Fibroblast of skin of abdomen (primary cell): ENCODE measurements at regions not wholly inside any gene's neighbourhood (a gene's known extent, or its start where the extent isn't known, plus 50 kb on each side); places are given as distances from the start of the nearest gene placed in this dataset.
A peak's percentile ranks its signal among the peaks of the same experiment; 100 is the strongest.
"Not testable (repeated sequence)": the region's sequence is repeated elsewhere in the genome, so short reads cannot be mapped to it uniquely, and the experiment has no call there.

ENCODE experiments used
- DNase-seq: peaks from one replicate; pipeline ENCODE4 v3.0.0-alpha.2; 2013

GRCh38 chr4:117577686-117578311, 456.5 kb upstream of the NDST3 start:
- peak; percentile 0 for DNase-seq

GRCh38 chr4:117588771-117589170, 445.5 kb upstream of the NDST3 start:
- no peak for DNase-seq

- DNase-seq, result no peak
Observed at GRCh38 chr4:117596917-117597480, 437.3 kb upstream of the NDST3 start.

- DNase-seq, result not testable (repeated sequence)
Observed at GRCh38 chr4:117599393-117599792, 434.9 kb upstream of the NDST3 start.

- DNase-seq, result not testable (repeated sequence)
Observed at GRCh38 chr4:117600936-117601335, 433.4 kb upstream of the NDST3 start.

GRCh38 chr4:117610706-117611308, 423.5 kb upstream of the NDST3 start:
- no peak for DNase-seq

GRCh38 chr4:117621673-117622072, 412.6 kb upstream of the NDST3 start:
- DNase-seq, result no peak

GRCh38 chr4:117623326-117623725, 411.0 kb upstream of the NDST3 start:
- peak; percentile 52 for DNase-seq

- no peak for DNase-seq
Observed at GRCh38 chr4:117626664-117627063, 407.6 kb upstream of the NDST3 start.

GRCh38 chr4:117634716-117635115, 399.6 kb upstream of the NDST3 start:
- DNase-seq, result no peak

GRCh38 chr4:117637347-117637746, 396.9 kb upstream of the NDST3 start:
- DNase-seq, result no peak

GRCh38 chr4:117640836-117641235, 393.4 kb upstream of the NDST3 start:
- no peak for DNase-seq

GRCh38 chr4:117641519-117641918, 392.8 kb upstream of the NDST3 start:
- DNase-seq, result no peak

- no peak for DNase-seq
Observed at GRCh38 chr4:117654079-117654478, 380.2 kb upstream of the NDST3 start.

GRCh38 chr4:117660668-117661067, 373.6 kb upstream of the NDST3 start:
- DNase-seq, result no peak

- no peak for DNase-seq
Observed at GRCh38 chr4:117661091-117662072, 372.9 kb upstream of the NDST3 start.

GRCh38 chr4:117664706-117665444, 369.4 kb upstream of the NDST3 start:
- no peak for DNase-seq

- no peak for DNase-seq
Observed at GRCh38 chr4:117676153-117676552, 358.1 kb upstream of the NDST3 start.

- DNase-seq, result no peak
Observed at GRCh38 chr4:117678861-117679260, 355.4 kb upstream of the NDST3 start.

GRCh38 chr4:117691572-117692351, 342.5 kb upstream of the NDST3 start:
- no peak for DNase-seq

- no peak for DNase-seq
Observed at GRCh38 chr4:117692538-117692937, 341.7 kb upstream of the NDST3 start.

- DNase-seq, result no peak
Observed at GRCh38 chr4:117699595-117699994, 334.7 kb upstream of the NDST3 start.
